Type B pancreatic cell (in vitro differentiated cells): ENCODE measurements at regions not wholly inside any gene's neighbourhood (a gene's known extent, or its start where the extent isn't known, plus 50 kb on each side); places are given as distances from the start of the nearest gene placed in this dataset.
"Not testable (repeated sequence)": the region's sequence is repeated elsewhere in the genome, so short reads cannot be mapped to it uniquely, and the experiment has no call there.

Experiments used
- DNase-seq: peaks from one replicate; pipeline ENCODE4 v3.0.0; 2021; ENCODE audit warnings: mixed read lengths; ENCODE audit not compliant: unreplicated experiment; ENCODE audit errors: extremely low spot score
- H3K27ac Mint-ChIP-seq: 2 replicates; pipeline ENCODE4 v1.8.0; 2021; ENCODE audit warnings: mild to moderate bottlenecking, mixed read lengths
- H3K27me3 Mint-ChIP-seq: 2 replicates; pipeline ENCODE4 v1.8.0; 2021; ENCODE audit warnings: mixed read lengths
- H3K36me3 Mint-ChIP-seq: 2 replicates; pipeline ENCODE4 v1.8.0; 2021; ENCODE audit warnings: mixed read lengths
- H3K4me1 Mint-ChIP-seq: one replicate; pipeline ENCODE4 v1.8.0; 2021; ENCODE audit warnings: mixed read lengths; ENCODE audit not compliant: unreplicated experiment
- H3K4me3 Mint-ChIP-seq: 2 replicates; pipeline ENCODE4 v1.8.0; 2021; ENCODE audit warnings: mild to moderate bottlenecking, mixed read lengths
- H3K9me3 Mint-ChIP-seq: 2 replicates; pipeline ENCODE4 v1.8.0; 2021; ENCODE audit warnings: mixed read lengths
- TF ChIP-seq, protein P1 (sequence below): fragments of 200-600 bp; sonication (generic); conservative IDR thresholded peaks from 2 replicates; pipeline ENCODE4 v1.5.0; 2021; ENCODE audit warnings: antibody characterized with exemption, mild to moderate bottlenecking

DNA sequence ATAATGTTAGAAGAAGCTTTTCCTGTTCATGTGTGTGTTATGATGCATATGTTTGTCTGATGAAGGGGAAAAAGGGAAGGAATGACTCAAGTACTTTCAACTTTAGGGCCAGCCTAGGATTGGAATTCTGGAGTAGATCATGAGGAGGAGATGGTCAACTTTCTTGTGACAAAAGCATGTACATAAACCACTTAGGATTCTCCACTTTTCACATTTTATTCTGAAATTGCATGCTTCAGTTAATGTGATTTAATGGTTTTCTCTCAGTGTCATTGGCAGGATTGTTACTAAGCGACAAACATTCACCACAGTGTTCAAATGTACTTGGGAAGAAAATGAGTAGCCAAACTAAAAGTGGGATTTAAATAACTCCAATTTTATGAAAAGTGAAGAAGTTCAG lies 80.1 kb downstream of the UTRN start:
- H3K27ac Mint-ChIP-seq = no peak overlapping the region
- H3K36me3 Mint-ChIP-seq = peaks cover 14% of the 10 kb centered on the region
- peaks cover 19% of the 10 kb centered on the region for H3K4me1 Mint-ChIP-seq
- H3K27me3 Mint-ChIP-seq = no peaks in the 10 kb centered on the region
- H3K9me3 Mint-ChIP-seq = no peaks in the 10 kb centered on the region
- TF ChIP-seq, protein P1, sequence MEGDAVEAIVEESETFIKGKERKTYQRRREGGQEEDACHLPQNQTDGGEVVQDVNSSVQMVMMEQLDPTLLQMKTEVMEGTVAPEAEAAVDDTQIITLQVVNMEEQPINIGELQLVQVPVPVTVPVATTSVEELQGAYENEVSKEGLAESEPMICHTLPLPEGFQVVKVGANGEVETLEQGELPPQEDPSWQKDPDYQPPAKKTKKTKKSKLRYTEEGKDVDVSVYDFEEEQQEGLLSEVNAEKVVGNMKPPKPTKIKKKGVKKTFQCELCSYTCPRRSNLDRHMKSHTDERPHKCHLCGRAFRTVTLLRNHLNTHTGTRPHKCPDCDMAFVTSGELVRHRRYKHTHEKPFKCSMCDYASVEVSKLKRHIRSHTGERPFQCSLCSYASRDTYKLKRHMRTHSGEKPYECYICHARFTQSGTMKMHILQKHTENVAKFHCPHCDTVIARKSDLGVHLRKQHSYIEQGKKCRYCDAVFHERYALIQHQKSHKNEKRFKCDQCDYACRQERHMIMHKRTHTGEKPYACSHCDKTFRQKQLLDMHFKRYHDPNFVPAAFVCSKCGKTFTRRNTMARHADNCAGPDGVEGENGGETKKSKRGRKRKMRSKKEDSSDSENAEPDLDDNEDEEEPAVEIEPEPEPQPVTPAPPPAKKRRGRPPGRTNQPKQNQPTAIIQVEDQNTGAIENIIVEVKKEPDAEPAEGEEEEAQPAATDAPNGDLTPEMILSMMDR = no peak
- no peak for DNase-seq
- no peak overlapping the region for H3K4me3 Mint-ChIP-seq

- not testable (repeated sequence) for H3K27ac Mint-ChIP-seq, H3K36me3 Mint-ChIP-seq, H3K27me3 Mint-ChIP-seq, H3K9me3 Mint-ChIP-seq, H3K4me1 Mint-ChIP-seq, H3K4me3 Mint-ChIP-seq, DNase-seq
Measured at GRCh38 chr6:144369696-144370095, 84.6 kb downstream of the UTRN start.

- H3K27ac Mint-ChIP-seq = no peak overlapping the region
Measured at GRCh38 chr6:144372116-144372515, 87.0 kb downstream of the UTRN start.

DNA sequence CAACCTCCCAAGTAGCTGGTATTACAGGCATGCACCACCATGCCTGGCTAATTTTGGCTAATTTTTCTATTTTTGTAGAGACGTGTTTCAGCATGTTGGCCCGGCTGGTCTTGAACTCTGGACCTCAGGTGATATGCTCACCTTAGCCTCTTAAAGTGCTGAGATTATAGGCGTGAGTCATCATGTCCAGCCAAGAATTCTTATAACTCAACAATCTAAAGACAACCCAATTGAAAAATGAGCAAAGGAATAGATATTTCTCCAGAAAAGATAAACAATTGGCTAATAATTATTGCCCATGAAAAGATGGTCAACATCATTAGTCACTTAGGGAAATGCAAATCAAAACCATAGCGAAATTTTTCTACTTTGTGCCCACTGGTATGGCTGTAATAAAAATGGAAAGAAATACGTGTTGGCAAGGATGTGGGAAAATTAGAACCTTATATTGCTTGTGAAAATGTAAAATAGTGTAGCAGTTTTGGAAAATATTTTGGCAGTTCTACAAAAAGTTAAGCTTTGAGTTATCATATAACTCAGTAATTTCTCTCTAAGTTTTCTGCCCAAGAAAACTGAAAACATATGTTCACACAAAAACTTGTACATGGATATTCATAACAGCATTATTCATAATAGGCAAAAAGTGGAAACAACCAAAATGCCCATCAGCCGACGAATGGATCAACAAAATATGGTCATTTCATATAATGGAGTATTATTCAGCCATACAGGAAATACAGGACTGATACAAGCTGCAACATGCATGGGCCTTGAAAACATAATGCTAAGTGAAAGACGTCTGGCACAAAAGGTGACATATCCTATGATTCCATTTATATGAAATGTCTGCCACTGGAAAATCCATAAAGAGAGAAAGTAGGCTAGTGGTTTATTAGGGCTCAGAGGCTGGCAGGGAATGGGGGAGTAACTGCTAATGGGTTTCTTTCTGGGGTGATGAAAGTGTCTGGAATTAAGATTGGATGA lies 87.8 kb downstream of the UTRN start:
- TF ChIP-seq, protein P1 = no peak
- no peak for DNase-seq
- H3K27ac Mint-ChIP-seq = no peak overlapping the region
- H3K27me3 Mint-ChIP-seq = no peaks in the 10 kb centered on the region
- no peak overlapping the region for H3K4me3 Mint-ChIP-seq
- peaks cover 4% of the 10 kb centered on the region for H3K36me3 Mint-ChIP-seq
- no peaks in the 10 kb centered on the region for H3K9me3 Mint-ChIP-seq
- peaks cover 8% of the 10 kb centered on the region for H3K4me1 Mint-ChIP-seq

More at GRCh38 chr6:144372116-144372515, 87.0 kb downstream of the UTRN start:
- Mint-ChIP-seq H3K9me3 (no peaks in the 10 kb centered on the region), H3K27me3 (no peaks in the 10 kb centered on the region), H3K4me1 (no peaks in the 10 kb centered on the region), H3K4me3 (no peak overlapping the region), H3K36me3 (peaks cover 4% of the 10 kb centered on the region)
- DNase-seq = no peak
- TF ChIP-seq, protein P1 = no peak

DNA sequence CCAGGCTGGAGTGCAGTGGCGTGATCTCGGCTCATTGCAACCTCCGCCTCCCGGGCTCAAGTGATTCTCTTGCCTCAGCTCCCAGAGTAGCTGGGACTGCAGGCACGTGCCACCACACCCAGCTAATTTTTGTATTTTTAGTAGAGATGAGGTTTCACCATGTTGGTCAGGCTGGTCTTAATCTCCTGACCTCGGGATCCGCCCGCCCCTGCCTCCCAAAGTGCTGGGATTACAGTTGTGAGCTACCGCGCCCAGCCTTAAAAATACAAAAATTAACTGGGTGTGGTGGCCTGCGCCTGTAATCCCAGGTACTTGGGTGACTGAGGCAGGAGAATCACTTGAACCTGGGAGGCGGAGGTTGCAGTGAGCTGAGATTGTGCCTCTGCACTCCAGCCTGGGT lies 89.4 kb downstream of the UTRN start:
- H3K4me3 Mint-ChIP-seq, H3K9me3 Mint-ChIP-seq, H3K27me3 Mint-ChIP-seq, H3K4me1 Mint-ChIP-seq, DNase-seq, H3K27ac Mint-ChIP-seq: not testable (repeated sequence)
- H3K36me3 Mint-ChIP-seq = peaks cover 10% of the 10 kb centered on the region

GRCh38 chr6:144377586-144378210 lies 92.6 kb downstream of the UTRN start:
- Mint-ChIP-seq H3K27ac (no peak overlapping the region), H3K4me1 (peaks cover 9% of the 10 kb centered on the region), H3K36me3 (peaks cover 15% of the 10 kb centered on the region), H3K27me3 (no peaks in the 10 kb centered on the region), H3K4me3 (no peak overlapping the region), H3K9me3 (peaks cover 12% of the 10 kb centered on the region)
- no peak for DNase-seq
- TF ChIP-seq, protein P1 = no peak
